SH-SY5Y (cell line): ENCODE measurements at regions not wholly inside any gene's neighbourhood (a gene's known extent, or its start where the extent isn't known, plus 50 kb on each side); places are given as distances from the start of the nearest gene placed in this dataset.

ENCODE experiments used
- GATA2 ChIP-seq: IDR thresholded peaks from 2 replicates; pipeline ENCODE4 v1.6.1; 2011; ENCODE audit warnings: mild to moderate bottlenecking, low read depth, low read length
- GATA3 ChIP-seq: IDR thresholded peaks from 2 replicates; pipeline ENCODE4 v1.6.1; 2011; ENCODE audit warnings: low read depth, mild to moderate bottlenecking, low read length, moderate library complexity

- TF ChIP-seq GATA3 (no peak), GATA2 (no peak)
These were observed 641.7 kb upstream of the NRXN1 start for GRCh38 chr2:51673628-51674027.
